ENCODE measurements at regions not wholly inside any gene's neighbourhood (a gene's known extent, or its start where the extent isn't known, plus 50 kb on each side); places are given as distances from the start of the nearest gene placed in this dataset.
"Not testable (repeated sequence)": the region's sequence is repeated elsewhere in the genome, so short reads cannot be mapped to it uniquely, and the experiment has no call there.

DNA sequence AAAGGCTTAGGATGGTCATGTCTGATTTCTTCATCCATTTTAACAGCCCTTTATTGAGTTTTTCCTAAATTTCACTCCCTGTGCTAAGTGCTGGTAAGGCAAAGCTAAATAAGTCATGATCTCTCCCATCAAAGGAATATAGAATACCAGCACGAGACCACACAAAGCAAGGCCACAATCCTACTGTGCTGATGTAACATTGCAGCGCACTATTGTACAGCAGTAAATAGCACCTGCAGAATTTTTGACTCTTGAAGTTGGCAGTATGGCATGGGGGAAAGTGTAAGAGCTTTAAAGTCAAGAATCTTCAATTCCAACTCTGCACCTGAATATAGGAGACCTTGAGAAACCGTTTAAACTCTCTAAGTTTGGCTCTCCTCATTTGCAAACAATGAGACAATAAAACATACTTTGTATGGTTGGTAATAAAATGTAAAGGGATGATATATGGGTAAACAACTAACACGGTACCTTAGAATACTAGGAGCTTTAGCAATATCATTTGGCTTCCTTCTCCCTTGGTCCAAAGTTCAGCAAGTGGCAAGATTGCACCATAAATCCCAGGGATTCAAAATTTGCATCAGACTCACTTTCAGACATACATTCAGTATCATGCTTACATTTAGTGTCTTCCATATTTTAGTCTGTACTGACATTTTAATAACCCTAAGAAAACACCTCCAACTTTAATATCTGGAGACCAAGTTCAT, 132.9 kb upstream of the PRDX6 start:
- DNase-seq, result no peak

DNA sequence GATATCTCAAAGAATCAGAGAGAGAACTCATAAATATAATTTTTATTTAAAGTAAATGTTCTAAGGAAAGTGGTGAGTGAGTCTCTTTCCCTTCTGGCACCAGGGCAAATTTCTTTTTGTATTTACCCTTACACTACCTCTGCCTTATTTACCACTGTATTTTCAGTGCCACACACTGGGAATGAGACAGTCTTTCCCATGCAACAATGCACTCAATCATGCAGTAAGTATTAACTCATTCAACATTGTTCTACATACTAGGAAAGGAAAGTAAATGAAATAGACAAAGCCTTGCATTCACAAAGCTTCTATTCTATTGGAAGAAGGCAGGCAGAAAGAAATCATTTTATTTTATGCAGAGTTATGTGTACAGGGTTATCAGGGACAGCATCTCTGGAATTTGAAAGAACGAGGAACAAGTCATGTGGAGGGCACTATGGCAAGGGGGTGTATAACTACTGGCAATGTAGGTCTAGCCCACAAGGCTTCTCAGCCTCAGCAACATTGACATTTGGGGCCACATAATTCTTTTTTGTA, 129.8 kb upstream of the PRDX6 start:
- no peak for DNase-seq

DNA sequence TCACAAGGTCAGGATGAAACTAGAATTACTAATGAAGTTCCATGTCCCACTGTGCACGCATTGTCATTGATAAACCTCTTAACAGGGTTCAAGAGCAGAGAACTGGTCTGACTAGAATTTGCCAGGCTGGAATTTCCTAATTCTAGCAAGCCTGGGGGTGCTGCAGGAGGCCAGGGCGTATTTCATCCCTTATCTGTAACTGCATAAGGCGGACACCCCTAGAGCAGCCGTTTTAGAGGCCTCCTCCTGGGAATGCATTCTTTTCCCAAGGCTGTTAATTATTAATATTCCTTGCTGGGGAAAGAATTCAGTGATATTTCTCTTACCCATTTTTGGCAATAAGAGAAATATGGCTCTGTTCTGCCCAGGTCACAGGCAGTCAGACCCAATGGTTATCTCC, 124.5 kb upstream of the PRDX6 start:
- DNase-seq, result not testable (repeated sequence)

DNA sequence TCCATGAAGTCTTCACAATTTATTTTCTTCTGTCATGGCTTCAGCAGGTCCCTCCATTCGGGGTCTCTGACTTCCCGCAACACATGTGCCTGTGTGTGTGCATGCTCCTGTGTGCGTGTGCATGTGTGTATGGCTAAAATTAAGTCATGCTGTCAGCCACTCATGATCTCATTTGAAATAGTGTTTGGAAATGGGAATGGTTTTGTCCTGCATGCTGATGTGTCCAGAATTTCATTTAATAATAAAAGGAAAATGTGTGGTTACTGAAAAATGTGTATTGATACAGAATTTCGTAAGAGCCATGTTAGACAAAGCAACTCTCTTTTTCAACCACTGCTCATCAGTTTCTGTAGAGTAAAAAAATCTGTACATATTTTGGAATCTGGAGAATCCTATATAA, 123.8 kb upstream of the PRDX6 start:
- DNase-seq, result no peak

DNA sequence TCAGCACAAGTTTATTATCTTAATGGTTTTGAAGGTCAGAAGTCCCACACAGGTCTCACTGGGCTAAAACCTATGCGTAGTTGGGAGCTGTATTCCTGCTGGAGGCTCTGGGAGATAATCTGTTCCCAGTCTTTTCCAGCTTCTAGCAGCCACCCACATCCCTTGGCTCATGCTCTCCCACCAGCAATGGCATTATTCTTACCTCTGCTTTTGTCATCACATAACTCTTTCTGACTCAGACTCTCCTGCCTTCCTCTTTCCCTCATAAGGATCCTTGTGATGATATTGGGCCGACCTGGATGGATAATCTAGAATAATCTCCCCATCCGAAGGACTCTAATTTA, 122.2 kb upstream of the PRDX6 start:
- no peak for DNase-seq

DNA sequence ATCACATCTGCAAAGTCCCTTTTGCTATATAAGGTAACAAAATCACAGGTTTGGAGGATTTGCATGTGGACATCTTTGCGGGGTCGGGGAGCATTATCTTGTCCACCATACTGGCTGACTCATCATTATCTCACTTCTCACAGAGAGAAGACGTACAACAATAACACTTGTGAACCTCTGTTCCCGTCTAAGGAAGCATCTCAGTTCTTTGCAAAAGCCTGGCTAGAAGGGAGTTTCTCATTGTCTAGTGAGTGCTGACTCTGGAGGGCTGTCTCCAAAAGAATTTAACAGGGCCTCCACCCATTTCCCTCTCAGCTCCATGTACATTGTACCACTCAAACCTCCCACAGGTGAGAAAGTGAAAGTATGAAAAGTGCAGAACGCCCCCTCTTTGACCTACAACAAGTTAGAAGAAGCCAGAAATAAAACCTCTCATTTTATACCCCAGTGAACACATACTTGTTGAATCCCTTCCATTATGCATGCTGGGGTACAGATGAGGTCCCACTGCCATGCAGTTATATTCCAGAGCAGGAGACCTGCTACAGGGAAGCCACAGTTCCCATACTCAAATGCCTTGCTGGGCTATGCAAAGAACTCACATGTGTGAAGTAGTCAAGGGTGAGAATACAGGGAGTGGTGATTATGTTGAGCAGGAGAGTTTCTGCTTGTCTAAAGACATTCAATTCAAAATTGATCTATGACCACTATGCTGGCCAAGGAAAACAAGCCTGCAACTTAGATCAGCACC, 121.7 kb upstream of the PRDX6 start:
- DNase-seq, result no peak

DNA sequence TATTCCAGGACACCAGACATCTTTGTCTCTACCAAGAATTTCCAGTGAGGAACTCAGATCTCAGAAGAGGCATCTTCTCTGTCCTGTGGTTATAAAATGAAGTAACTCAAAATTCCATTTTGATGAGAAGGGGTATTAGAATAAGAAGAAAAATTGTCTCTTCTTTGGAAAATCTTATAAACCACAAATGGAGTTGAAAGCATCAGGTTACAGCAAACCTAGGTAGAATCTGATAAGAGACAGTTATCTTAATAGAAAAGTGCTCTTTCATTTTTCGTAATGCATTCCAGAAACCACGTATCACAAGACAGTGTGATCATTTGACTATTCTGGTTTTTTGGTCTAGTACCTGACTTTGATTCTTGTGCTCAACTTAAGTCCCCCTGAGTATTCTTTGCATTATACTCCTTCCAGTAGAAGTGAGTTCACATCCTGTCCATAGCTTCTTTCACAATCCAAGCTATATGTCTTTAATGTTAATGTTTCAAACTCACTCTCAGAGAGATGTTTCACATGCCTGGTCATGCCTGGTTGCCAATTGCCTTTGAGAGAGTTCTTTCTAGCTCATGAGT, 120.9 kb upstream of the PRDX6 start:
- DNase-seq, result no peak

DNA sequence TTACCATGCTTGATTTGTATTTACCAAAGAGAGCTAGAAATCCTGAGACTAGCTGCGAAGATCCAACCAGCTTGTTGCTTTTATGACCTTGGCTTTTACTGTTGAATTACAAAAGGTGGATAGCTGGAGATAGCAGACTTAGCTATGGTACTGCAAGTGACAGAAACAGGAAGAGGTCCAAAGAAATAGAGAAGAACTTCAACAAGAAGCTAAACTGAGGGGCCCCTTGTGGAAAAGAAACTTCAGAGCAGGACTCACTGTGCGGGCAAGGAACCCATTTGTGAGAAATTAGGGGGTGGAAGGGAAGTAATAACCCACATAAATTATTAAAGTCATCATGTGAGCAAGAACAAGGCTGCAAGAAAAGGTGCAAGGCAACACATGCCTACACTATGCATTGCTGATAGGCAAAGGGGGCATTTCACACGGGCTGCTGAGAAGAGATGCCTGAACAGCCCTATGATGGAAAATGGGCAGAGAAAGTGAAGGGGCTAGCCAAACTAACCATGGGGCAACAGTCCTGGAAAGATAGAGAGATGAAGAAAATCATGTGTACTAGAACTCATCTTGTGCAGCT, 116.6 kb upstream of the PRDX6 start:
- no peak for DNase-seq

DNA sequence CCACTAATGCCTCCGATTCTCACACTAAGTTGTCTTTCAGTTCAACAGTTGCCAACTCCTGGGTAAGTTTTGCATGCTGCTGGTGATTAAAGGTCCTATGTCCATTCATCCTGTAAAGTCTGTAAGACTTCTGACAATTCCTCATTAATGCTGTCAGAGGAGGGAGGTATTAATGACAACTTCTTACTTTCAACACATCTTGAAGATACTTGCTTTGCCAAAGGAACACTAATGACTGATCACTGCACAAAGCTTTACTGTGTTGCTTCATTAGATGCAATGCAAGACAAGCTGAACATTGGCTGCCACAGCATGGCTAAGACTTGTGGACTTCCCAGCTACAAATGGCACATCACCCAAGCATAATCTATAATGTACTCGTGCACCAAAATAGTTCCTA, 114.6 kb upstream of the PRDX6 start:
- no peak for DNase-seq

DNA sequence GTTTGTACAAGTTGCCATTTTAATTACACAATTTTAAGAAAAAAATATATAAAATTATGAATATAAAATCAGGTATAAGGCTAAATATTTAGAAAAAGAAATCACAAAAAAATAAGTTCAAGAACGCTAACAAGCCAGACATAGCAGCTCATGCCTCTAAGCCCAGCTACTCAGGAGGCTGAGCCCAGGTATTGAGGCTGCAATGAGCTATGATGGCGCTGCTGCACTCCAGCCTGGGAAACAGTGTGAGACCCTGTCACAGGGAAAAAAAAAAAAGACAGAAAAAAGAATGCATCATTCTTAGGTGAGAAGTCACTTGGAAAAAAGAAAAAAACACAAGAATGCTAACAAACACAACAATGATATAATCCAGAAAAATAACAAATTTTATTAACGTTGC, 112.3 kb upstream of the PRDX6 start:
- no peak for DNase-seq

DNA sequence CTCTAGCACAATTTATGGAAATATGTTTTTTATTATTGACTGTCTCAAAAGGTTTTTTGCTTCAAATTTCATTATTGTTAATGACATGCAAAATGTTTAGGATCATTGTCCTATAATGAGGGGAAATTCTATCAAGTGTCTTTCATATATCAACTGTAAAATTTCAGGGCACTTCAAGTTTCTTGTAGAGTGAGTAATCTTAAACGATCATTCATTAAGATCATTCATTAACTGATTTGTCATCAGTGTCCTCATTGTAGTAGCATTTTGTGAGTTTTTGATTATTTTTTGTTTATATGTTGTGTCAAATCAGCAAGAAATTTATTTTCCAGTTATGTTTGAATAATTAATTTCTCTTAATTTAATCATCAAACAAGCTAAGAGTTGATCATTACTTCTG, 111.8 kb upstream of the PRDX6 start:
- DNase-seq, result no peak

DNA sequence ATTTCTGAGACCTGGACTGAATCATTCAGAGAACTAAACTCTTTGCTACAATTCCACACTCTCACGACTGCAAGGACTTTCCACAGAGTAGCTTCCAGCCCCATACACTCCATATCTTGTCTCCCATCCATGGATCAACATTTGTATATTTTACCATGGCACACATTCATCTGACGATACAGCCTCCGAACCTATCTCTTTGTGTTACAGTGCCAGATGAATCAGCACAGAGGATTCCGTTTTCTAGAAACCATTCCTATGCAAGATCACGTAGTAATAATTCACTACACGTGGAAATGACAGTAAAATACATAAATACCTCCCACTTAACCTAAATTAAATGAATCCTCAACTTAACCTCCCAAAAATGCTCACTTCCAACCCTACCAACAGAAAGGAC, 110.0 kb upstream of the PRDX6 start:
- DNase-seq, result no peak

DNA sequence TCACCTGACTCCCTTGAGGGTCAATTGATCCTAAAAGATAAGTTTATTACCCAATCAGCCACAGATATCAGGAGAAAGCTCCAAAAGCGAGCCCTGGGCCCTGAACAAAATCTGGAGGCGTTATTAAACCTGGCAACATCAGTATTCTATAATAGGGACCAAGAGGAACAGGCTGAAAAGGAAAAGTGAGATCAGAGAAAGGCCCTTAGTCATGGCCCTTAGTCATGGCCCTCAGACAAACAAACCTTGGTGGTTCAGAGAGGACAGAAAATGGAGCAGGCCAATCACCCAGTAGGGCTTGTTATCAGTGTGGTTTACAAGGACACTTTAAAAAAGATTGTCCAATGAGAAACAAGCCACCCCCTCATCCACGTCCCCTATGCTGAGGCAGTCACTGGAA, 106.5 kb upstream of the PRDX6 start:
- DNase-seq, result not testable (repeated sequence)

DNA sequence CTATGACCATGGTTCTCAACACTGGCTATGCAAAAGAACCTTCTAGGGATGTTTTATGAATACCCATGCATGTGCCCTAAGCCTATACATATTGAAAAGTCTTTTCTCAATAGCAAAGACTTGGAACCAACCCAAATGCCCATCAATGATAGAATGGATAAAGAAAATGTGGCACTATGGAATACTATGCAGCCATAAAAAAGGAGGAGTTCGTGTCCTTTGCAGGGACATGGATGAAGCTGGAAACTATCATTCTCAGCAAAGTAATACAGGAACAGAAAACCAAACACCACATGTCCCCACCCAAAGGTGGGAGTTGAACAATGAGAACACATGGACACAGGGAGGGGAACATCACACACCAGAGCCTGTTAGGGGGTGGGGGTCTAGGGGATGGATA, 101.1 kb upstream of the PRDX6 start:
- not testable (repeated sequence) for DNase-seq

DNA sequence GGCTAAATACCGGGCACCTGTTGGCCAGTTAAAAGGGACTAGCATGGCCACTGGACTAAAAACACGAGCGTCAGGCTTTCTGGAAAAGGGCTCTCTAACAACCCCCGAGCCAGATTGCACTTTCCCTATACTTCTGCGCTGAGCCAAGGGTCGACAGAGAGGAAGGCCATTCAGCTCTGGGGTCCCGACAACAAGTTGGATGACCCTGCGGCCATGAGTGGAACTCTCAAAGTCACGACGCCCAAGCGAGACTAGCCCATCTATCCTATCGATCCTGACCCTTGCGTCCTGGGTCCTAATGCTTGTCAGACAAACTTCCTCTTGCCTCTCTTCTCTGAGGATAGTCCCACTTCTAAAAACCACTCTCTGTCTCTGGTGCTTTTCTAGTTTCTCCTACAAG, 99.9 kb upstream of the PRDX6 start:
- no peak for DNase-seq

DNA sequence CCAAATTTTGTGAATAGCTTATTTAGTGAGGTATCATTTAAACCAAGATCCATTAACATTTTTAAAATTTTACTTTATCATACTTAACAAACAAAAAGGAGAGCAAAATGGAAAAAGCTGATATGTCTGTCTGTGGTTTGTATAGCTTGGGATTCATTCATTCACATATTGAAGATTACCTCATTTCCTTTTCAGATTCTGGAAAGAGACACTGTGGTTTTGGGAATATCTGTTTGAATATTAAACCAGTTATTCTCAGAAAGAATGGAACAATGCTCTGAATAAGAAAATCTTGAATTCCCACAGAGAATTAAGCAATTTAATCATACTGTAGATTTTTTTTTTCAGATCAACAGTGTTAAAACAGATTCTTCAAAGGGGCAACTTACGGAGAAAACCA, 93.8 kb upstream of the PRDX6 start:
- DNase-seq, result no peak

DNA sequence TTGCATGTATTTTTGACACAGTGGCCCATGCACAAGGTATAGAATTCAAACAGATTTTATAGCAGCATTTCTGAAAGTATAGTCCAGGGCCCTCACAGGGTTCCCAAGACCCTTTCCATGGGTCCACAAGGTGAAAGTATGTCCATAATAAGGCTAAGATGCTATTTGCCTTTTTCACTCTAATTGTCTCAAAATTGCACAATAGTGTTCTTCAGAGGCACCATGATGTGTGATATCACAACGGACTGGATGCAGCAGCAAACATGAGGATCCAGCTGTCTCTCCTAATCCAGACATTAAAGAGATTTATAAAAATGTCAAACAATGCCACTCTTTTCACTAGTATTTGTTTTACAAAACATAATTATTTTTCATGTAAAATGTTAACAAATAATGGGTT, 88.8 kb upstream of the PRDX6 start:
- no peak for DNase-seq

DNA sequence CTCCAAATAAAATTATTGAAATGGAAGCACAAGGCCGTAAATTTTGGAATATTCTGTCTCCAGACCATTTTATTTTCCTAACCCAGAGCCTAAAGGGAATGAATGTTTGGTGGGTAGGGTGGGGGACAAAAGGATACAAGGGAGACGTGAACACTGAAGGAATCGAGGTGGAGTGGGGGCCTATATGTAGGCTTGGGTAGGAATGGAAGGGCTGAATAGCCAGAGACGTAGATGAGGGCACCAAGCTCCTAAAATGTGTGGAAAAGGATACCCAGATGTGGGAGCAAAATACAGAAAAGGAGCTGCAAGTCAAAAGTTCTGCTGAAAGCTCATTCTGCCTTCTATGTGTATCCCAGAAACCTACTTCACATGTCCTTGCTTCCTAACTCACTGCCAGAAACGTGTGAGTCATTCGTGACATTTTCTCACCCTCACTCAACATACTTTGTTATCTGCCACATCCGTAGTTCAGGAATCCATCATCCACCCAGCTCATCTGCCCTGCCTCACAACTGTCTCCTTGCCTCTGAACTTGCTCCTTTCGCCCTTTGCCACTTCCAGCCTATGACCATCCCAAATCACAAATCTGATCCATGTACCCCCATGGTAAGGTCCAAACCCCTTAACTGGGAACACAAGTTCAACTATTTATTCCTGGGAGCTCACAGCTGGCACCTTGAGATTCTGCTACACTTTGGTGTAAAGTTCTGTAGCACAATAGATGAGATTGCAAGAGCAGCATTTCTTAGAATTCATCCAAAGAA, 84.1 kb upstream of the PRDX6 start:
- DNase-seq, result no peak

DNA sequence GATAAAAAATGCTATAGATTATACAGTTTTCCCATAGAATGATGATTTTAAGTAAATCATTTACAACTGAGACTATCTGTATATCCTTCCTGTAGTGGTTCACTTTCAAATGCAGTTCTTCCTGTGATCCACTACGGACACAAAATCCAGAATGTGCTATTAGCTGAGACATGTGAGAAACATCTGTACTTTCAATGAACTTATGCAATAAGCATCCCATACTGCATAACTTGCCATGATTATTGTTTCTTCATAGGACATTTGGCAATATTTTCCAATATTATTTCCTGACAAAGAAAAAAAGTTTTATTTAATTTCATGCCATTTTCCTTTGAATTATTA, 83.5 kb upstream of the PRDX6 start:
- no peak for DNase-seq

DNA sequence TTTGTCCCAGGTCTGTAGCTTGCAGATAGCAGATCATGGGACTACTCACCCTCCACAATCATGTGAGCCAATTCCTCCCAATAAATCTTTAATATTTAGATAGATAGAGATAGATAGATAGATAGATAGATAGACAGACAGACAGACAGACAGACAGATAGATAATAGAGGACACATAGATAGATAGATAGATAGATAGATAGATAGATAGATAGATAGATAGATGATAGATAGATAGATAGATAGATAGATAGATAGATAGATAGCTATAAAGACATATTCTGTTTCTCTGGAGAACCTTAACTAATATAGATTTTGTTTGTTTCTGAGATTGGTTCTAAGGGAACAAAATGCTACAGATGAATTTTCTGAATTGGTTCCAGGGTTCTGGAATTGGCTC, 82.3 kb upstream of the PRDX6 start:
- DNase-seq, result not testable (repeated sequence)

DNA sequence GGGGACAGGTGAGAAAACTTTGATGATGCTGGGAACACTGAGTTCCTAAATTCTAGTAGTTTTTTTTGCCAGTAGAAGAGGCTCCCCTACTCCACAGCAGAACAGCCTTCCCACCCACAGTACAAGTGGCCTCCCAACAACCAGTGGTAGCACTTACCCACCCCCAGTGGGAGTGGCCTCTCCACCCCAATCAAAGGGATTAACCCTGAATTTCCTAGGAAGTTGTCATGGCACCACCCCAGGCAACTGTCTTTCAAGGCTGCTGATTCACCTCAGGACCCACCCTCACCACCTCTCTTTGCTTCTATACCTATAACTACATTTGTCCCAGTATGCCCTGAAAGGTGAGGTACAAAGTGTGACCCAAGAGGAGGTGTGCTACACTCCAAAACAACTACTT, 81.4 kb upstream of the PRDX6 start:
- DNase-seq, result no peak

DNA sequence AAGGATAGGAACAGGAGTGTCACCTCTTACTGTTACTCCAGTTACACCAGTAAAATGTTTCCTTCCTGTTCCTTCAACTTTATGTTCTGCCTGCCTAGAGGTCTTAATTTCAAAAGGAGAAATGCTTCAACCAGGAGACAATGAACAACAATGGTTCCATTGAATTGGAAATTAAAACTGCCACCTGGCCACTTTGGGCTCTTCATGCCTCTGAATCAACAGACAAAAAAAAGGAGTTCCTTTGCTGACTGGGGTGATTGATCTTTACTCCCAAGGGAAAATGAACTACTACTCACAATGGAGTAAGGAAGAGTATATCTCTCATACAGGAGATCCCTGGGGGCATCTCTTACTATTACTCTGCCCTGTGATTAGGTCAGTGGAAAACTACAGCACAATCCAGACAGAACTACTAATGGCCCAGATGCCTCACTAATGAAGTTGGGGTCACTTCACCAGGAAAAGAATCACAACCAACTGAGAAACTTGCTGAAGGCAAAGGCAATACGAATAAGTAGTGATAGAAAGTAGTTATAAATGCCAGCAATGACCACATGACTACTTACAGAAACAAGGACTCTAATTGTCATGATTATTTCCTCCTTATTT, 76.6 kb upstream of the PRDX6 start:
- no peak for DNase-seq

DNA sequence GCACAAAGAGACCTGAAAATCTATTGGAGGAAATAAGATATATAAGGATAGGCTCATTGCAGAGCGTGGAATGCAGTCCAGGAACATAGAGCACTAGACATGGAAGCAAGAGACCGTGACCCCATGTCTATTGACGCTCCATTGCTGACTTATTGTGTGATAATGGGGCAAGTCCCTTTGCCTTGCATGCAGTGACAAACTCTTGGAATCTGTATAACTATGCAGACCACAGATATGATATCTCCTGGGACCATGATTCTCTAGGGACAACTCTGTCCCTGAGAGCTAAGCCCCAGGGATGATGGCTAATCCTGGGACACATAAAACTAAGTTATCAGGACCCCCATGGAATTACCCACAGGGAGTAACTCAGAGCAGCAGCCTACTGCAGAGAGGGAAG, 73.1 kb upstream of the PRDX6 start:
- DNase-seq, result no peak

All from stimulated activated CD4-positive, alpha-beta T cell treated with anti-CD3 and anti-CD28 coated beads, Interleukin-12 subunit alpha, Interleukin-12 subunit beta, amount 100 ng/mL, for 4 hours (primary cell).